ENCODE measurements at regions not wholly inside any gene's neighbourhood (a gene's known extent, or its start where the extent isn't known, plus 50 kb on each side); places are given as distances from the start of the nearest gene placed in this dataset.

DNA sequence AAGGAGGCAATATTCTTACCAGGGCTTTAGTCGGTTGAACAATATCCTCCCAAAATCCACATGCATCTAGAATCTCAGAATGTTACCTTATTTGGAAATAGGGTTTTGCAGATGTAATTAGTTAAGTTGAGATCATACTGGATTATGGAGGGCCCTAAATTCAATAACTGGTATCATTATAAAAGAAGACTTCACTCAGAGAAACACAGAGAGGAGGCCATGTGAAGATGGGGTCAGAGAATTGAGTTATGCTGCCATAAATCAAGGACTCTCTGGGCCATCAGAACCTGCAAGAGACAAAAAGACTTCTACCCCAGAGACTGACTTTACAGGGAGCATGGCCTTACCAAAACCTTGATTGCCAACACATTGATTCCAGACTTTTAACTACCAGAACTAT, 1611.1 kb downstream of the SLITRK5 start:
- Mint-ChIP-seq H3K9me3 (peaks cover 18% of the 10 kb centered on the region), H3K27me3 (no peaks in the 10 kb centered on the region), H3K4me1 (no peaks in the 10 kb centered on the region), H3K27ac (no peak overlapping the region), H3K36me3 (ENCODE audit: low read depth) (no peaks in the 10 kb centered on the region), H3K4me3 (no peak overlapping the region)
- ATAC-seq (ENCODE audit: low read depth) = no peak
- DNase-seq = no peak
- CTCF ChIA-PET = no interaction called here
- intact Hi-C loops (cut with micrococcal nuclease) = no loop called here
- POLR2A ChIA-PET = no interaction called here
- TF ChIP-seq, protein P1, sequence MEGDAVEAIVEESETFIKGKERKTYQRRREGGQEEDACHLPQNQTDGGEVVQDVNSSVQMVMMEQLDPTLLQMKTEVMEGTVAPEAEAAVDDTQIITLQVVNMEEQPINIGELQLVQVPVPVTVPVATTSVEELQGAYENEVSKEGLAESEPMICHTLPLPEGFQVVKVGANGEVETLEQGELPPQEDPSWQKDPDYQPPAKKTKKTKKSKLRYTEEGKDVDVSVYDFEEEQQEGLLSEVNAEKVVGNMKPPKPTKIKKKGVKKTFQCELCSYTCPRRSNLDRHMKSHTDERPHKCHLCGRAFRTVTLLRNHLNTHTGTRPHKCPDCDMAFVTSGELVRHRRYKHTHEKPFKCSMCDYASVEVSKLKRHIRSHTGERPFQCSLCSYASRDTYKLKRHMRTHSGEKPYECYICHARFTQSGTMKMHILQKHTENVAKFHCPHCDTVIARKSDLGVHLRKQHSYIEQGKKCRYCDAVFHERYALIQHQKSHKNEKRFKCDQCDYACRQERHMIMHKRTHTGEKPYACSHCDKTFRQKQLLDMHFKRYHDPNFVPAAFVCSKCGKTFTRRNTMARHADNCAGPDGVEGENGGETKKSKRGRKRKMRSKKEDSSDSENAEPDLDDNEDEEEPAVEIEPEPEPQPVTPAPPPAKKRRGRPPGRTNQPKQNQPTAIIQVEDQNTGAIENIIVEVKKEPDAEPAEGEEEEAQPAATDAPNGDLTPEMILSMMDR (IDR thresholded peaks at IDR 0.05) = no peak

DNA sequence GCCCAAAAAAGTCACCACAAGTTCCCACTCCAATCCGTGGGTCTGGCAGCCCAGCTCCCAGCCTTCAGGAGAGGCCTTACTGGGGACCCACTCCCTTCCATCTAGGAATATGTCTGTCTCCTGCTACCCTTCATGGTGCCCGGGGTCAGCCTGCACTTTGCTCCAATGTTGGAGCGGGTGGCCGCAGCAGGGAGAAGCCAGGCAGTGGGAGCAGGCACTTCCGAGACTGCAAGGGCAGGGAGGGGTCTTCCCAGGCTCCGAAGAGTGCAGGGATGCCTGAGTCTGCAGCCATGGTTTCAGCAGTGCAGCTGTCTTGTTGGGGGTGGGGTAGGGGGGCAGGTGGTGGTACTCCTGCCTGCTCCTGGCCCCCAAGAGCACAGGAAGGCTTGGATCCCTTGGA, 1616.2 kb downstream of the SLITRK5 start:
- ChIA-PET CTCF (no interaction called here), POLR2A (no interaction called here)
- DNase-seq (no peak), ATAC-seq (ENCODE audit: low read depth) (no peak)
- TF ChIP-seq, protein P1 (IDR thresholded peaks at IDR 0.05) = no peak
- Mint-ChIP-seq H3K4me1 (no peaks in the 10 kb centered on the region), H3K27ac (no peak overlapping the region), H3K4me3 (no peak overlapping the region), H3K36me3 (ENCODE audit: low read depth) (no peaks in the 10 kb centered on the region), H3K9me3 (peaks cover 20% of the 10 kb centered on the region), H3K27me3 (no peaks in the 10 kb centered on the region)
- intact Hi-C loops (cut with micrococcal nuclease) = no loop called here

DNA sequence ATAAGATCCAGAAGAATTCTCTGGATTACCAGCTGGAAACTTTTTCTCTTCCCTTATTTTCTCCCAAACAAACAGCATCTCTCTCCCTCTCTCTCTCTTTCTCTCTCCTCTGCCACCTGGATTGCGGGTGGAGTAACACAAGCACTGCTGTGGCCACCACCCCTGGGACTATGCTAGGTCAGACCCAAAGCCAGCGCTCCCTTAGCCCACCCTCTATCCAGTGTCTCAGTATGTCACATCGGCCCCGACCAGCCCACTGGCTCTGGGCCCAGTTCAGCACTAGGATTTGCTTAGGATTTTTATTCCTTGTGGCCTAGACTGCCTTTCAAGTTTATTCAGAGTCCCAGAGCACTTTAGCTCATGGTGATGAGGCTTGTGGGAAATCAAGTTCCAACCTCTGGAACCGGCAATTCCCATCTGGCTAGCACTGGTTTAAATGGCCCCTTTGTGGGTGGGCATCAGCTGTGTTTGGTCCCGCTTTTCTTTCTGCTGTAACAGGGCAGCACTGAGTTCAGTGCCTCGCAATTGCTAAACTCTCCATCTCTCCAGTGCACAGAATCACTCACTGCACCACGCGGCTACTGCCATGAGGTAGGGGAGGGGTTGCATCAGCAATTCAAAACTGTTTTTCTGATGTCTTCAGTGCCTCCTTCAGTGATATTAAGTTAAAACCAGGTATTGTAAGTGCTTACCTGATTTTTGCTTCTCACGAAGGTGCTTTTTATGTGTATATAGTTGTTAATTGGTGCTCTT, 1623.1 kb downstream of the SLITRK5 start:
- H3K4me1 Mint-ChIP-seq = no peaks in the 10 kb centered on the region
- CTCF ChIA-PET = no interaction called here
- H3K27me3 Mint-ChIP-seq = no peaks in the 10 kb centered on the region
- peaks cover 21% of the 10 kb centered on the region for H3K9me3 Mint-ChIP-seq
- POLR2A ChIA-PET = no interaction called here
- intact Hi-C loops (cut with micrococcal nuclease) = no loop called here
- H3K4me3 Mint-ChIP-seq = no peak overlapping the region
- TF ChIP-seq, protein P1 (IDR thresholded peaks at IDR 0.05) = no peak
- no peaks in the 10 kb centered on the region for H3K36me3 Mint-ChIP-seq (ENCODE audit: low read depth)
- ATAC-seq (ENCODE audit: low read depth) (no peak), DNase-seq (no peak)
- no peak overlapping the region for H3K27ac Mint-ChIP-seq

DNA sequence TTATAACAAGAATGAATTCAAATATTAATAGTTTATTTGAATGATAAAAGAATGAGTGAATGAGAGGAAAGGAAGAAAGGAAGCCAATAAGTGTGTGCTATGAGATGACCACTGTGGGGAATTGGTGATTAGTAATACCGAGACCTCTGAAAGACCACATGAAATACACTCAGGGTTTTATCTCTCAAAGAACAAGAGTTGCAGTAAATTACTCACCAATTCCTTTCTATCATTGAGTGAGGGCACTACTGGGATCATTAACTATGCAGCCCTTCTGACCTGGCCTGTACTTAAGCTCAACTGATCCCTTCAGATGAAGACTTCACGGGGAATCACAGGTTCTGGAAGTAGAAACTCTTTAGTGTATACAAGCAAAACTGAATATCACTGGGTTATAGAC, 1636.1 kb downstream of the SLITRK5 start:
- peaks cover 5% of the 10 kb centered on the region for H3K9me3 Mint-ChIP-seq
- no peak for DNase-seq

DNA sequence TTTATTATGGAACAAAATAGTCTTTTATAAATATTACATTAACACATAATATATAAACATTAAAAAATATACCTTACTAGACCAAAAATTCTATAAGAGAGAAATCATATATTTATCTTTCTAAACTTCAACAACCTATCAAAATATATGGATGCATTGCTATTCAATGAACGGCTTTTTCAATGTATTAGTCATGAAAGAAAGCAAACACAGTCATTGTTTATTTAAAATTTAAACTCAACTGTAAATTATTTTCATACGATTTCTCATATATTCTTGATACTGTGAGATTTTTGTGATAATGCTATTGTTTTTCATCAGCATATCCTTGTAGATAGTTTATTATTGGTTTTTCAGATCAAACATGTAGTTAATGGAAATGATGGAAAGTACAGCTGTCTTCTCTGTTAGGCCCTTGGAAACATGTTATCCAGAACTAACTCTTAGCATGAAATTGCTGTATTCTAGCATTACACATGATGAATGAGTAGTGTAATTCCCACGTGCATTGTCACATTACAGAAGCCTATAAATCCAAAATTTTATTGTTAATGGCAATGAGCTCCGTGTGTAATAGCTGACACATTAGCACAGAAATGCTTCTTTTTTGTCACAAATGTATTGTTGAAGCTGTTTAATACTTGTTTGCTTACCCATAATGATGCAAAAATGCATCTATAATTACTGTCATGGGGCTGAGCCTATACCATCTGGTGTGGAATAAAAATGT, 1639.9 kb downstream of the SLITRK5 start:
- ATAC-seq (ENCODE audit: low read depth) = no peak
- H3K27ac Mint-ChIP-seq = no peak overlapping the region
- ChIA-PET CTCF (no interaction called here), POLR2A (no interaction called here)
- TF ChIP-seq, protein P1 (IDR thresholded peaks at IDR 0.05) = no peak
- intact Hi-C loops (cut with micrococcal nuclease) = no loop called here
- no peaks in the 10 kb centered on the region for H3K4me1 Mint-ChIP-seq
- H3K4me3 Mint-ChIP-seq = no peak overlapping the region
- H3K27me3 Mint-ChIP-seq = no peaks in the 10 kb centered on the region
- H3K9me3 Mint-ChIP-seq = no peaks in the 10 kb centered on the region
- DNase-seq = no peak
- no peaks in the 10 kb centered on the region for H3K36me3 Mint-ChIP-seq (ENCODE audit: low read depth)

More for the DNA sequence above, 1636.1 kb downstream of the SLITRK5 start:
- Mint-ChIP-seq H3K4me1 (no peaks in the 10 kb centered on the region), H3K27ac (no peak overlapping the region), H3K27me3 (no peaks in the 10 kb centered on the region), H3K4me3 (no peak overlapping the region), H3K36me3 (ENCODE audit: low read depth) (no peaks in the 10 kb centered on the region)
- POLR2A ChIA-PET = no interaction called here
- TF ChIP-seq, protein P1 (IDR thresholded peaks at IDR 0.05) = no peak
- intact Hi-C loops (cut with micrococcal nuclease) = no loop called here
- CTCF ChIA-PET = no interaction called here
- ATAC-seq (ENCODE audit: low read depth) = no peak
